HepG2 (cell line): ENCODE measurements at regions not wholly inside any gene's neighbourhood (a gene's known extent, or its start where the extent isn't known, plus 50 kb on each side); places are given as distances from the start of the nearest gene placed in this dataset.
A peak's percentile ranks its signal among the peaks of the same experiment; 100 is the strongest.

ENCODE experiments used
- ATAC-seq: fragments of 200-7000 bp; cut with Tn5 transposase; 3 replicates; pipeline ENCODE4 v1.9.1; 2020; ENCODE audit warnings: mild to moderate bottlenecking, moderate library complexity
- BruUV-seq: library from RNA; stranded (reverse); fragments of 400-500 nt; replicated peaks from 2 replicates; lab custom pipeline; 2021; lab: Mats Ljungman, UMichigan
- CTCF ChIA-PET: fragments of 300-600 bp; formaldehyde crosslinking; extraction: SDS; loops from one replicate; lab custom pipeline; 2021; ENCODE audit warnings: low total read pairs, inconsistent platforms, low intra/inter-chr PET ratio; lab: Yijun Ruan, JAX
- POLR2A ChIA-PET: fragments of 350-600 bp; sonication (Branson Sonifier 250); formaldehyde crosslinking; loops from one replicate; lab custom pipeline; 2020; ENCODE audit warnings: antibody characterized with exemption, inconsistent platforms; lab: Yijun Ruan, JAX
- DNase-seq: peaks from one replicate; pipeline ENCODE4 v3.0.0-alpha.2; 2015; ENCODE audit warnings: low spot score
- FAIRE-seq: peaks from 3 replicates; lab custom pipeline; 2011; peaks lifted over from hg19 to GRCh38; lab: Jason Lieb, UNC
- H2AFZ ChIP-seq: one replicate; pipeline ENCODE4 v1.6.1; 2011; ENCODE audit warnings: low read length, inconsistent platforms
- H3K27ac ChIP-seq: fragments of 300-600 bp; 3 replicates; pipeline ENCODE4 v1.8.0; 2011; ENCODE audit warnings: mixed run types, mild to moderate bottlenecking, mixed read lengths, low read length, inconsistent platforms; ENCODE audit not compliant: insufficient read depth; ENCODE audit errors: extremely low read length
- H3K27me3 ChIP-seq, 2 experiments: fragments of 200-600 bp in 1 of 2; 2 replicates in 1 of 2; 3 replicates in 1 of 2; pipeline versions ENCODE4 v1.6.0 to v1.8.0; 2011; ENCODE audit warnings: low read length in 2 of 2, mild to moderate bottlenecking in 2 of 2, moderate library complexity in 2 of 2, inconsistent platforms in 1 of 2; ENCODE audit not compliant: insufficient read depth in 2 of 2, control insufficient read depth in 1 of 2
- H3K36me3 ChIP-seq, 2 experiments: fragments of 200-600 bp in 1 of 2; replicated peaks in 1 of 2; 2 replicates in 1 of 2; 3 replicates in 1 of 2; pipeline versions ENCODE4 v1.5.1 to v1.8.0; 2011; ENCODE audit warnings: low read length in 2 of 2, inconsistent platforms in 1 of 2; ENCODE audit not compliant: insufficient read depth in 2 of 2, control insufficient read depth in 1 of 2
- H3K4me1 ChIP-seq: 2 replicates; pipeline ENCODE4 v1.5.1; 2012; ENCODE audit warnings: low read length, inconsistent platforms; ENCODE audit not compliant: insufficient read depth
- H3K4me2 ChIP-seq: 2 replicates; pipeline ENCODE4 v1.6.0; 2011; ENCODE audit warnings: low read depth, low read length, inconsistent platforms
- H3K4me3 ChIP-seq, 3 experiments: fragments of 200-600 bp in 1 of 3; sonication (generic), shearing (Covaris generic) in 1 of 3; replicated peaks in 1 of 3; 2 replicates each; pipeline ENCODE4 v1.5.1; 2011 to 2016; ENCODE audit warnings: low read length in 3 of 3, inconsistent platforms in 2 of 3, low read depth in 2 of 3, mild to moderate bottlenecking in 2 of 3, control low read depth in 1 of 3, mixed read lengths in 1 of 3; ENCODE audit not compliant: insufficient read depth in 1 of 3
- H3K79me2 ChIP-seq: one replicate; pipeline ENCODE4 v1.6.1; 2011; ENCODE audit warnings: low read length, inconsistent platforms; ENCODE audit not compliant: insufficient read depth
- H3K9ac ChIP-seq: 2 replicates; pipeline ENCODE4 v1.6.0; 2011; ENCODE audit warnings: mild to moderate bottlenecking, low read depth, low read length, inconsistent platforms; ENCODE audit not compliant: insufficient read depth
- H3K9me3 ChIP-seq: 2 replicates; pipeline ENCODE4 v1.5.1; 2012; ENCODE audit warnings: mild to moderate bottlenecking, low read length
- H4K20me1 ChIP-seq: 2 replicates; pipeline ENCODE4 v1.6.0; 2011; ENCODE audit warnings: inconsistent platforms, mild to moderate bottlenecking, low read length, moderate library complexity; ENCODE audit not compliant: insufficient read depth
- ARNT2 ChIP-seq: sonication (generic); formaldehyde crosslinking; IDR thresholded peaks from 2 replicates; pipeline ENCODE4 v1.8.0; 2022; ENCODE audit warnings: mild to moderate bottlenecking, low read depth, missing genetic modification reagents, moderate library complexity
- ELF4 ChIP-seq: sonication (generic); formaldehyde crosslinking; IDR thresholded peaks from 2 replicates; pipeline ENCODE4 v1.5.0; 2020; ENCODE audit warnings: missing genetic modification reagents, mild to moderate bottlenecking, moderate library complexity, borderline replicate concordance
- ERF ChIP-seq: IDR thresholded peaks from 2 replicates; pipeline ENCODE4 v1.6.1; 2018; ENCODE audit warnings: missing biosample characterization, missing genetic modification reagents
- KMT2B ChIP-seq: IDR thresholded peaks from 2 replicates; pipeline ENCODE4 v1.6.1; 2016; ENCODE audit warnings: missing genetic modification reagents, missing compliant biosample characterization
- PHF5A ChIP-seq: IDR thresholded peaks from one replicate; pipeline ENCODE4 v1.6.1; 2018; ENCODE audit warnings: low read depth, missing genetic modification reagents; ENCODE audit not compliant: unreplicated experiment
- RAD51 ChIP-seq: fragments of 450-650 bp; IDR thresholded peaks from 2 replicates; pipeline ENCODE4 v1.6.1; 2016; ENCODE audit warnings: borderline replicate concordance
- RBM22 ChIP-seq: fragments of 200-400 bp; formaldehyde crosslinking; optimal IDR thresholded peaks from 2 replicates; pipeline ENCODE3; 2017; ENCODE audit warnings: mild to moderate bottlenecking, low read length, moderate library complexity
- ZNF670 ChIP-seq: sonication (generic); formaldehyde crosslinking; IDR thresholded peaks from 2 replicates; pipeline ENCODE4 v1.8.0; 2022; ENCODE audit warnings: mild to moderate bottlenecking, missing genetic modification reagents, borderline replicate concordance
- WGBS: methylation state at CpG from one replicate; pipeline ENCODE4 v1.1.6; 2017; ENCODE audit warnings: low lambda C conversion rate; 5-methylcytosine and 5-hydroxymethylcytosine counted together
- in situ Hi-C: cut with HindIII; loops from 2 replicates; pipeline ENCODE4 v1.10.0; 2017; ENCODE audit warnings: low pct_unique_long_range_greater_than_20kb; ENCODE audit not compliant: extremely low pct_ligation_motif_present
- intact Hi-C: fragments of 100-400 bp; cut with micrococcal nuclease; formaldehyde crosslinking; loops from one replicate; pipeline ENCODE4 v1.10.0; 2022; ENCODE audit not compliant: unreplicated experiment
- TF ChIP-seq, protein P1 (sequence below): fragments of 450-650 bp; IDR thresholded peaks from 2 replicates; pipeline ENCODE4 v1.6.1; 2016

DNA sequence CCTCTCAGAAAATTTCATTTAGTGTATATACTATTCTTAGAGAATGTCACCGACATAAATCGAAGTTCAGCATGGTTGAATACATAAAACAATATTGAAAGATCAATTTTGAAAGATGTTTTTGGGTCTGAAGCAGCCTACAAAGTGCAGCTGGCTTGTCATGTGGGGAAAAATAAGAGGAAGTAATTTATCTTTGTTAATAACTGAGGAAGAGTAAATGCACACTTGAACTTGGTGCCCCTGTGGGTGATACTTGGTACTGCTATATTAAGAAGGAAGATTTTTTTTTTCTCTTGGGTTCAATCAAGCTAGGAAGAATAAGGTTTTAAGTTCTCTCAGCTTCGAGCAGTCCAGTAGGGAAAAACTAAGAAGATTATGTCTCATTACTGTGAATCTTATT lies 661.3 kb downstream of the RPL10L start (continued):
- TF ChIP-seq, protein P1, sequence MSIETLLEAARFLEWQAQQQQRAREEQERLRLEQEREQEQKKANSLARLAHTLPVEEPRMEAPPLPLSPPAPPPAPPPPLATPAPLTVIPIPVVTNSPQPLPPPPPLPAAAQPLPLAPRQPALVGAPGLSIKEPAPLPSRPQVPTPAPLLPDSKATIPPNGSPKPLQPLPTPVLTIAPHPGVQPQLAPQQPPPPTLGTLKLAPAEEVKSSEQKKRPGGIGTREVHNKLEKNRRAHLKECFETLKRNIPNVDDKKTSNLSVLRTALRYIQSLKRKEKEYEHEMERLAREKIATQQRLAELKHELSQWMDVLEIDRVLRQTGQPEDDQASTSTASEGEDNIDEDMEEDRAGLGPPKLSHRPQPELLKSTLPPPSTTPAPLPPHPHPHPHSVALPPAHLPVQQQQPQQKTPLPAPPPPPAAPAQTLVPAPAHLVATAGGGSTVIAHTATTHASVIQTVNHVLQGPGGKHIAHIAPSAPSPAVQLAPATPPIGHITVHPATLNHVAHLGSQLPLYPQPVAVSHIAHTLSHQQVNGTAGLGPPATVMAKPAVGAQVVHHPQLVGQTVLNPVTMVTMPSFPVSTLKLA: no peak
- TF ChIP-seq PHF5A (CRISPR knock-in tag): no peak
- no peak for TF ChIP-seq ARNT2 (CRISPR knock-in tag)
- TF ChIP-seq ELF4 (CRISPR knock-in tag): no peak
- TF ChIP-seq ERF (CRISPR knock-in tag): no peak
- TF ChIP-seq RBM22: no peak

- Histone ChIP-seq H3K79me2 (no peaks in the 10 kb centered on the region), H3K27me3 (no peaks in the 10 kb centered on the region), H3K27ac (no peak overlapping the region), H4K20me1 (no peaks in the 10 kb centered on the region), H3K9ac (no peak overlapping the region), H3K36me3 (no peaks in the 10 kb centered on the region), H3K4me1 (no peaks in the 10 kb centered on the region), H3K4me2 (no peak overlapping the region), H3K9me3 (peaks cover 80% of the 10 kb centered on the region), H2AFZ (no peak overlapping the region), H3K4me3 (no peak overlapping the region)
- no peak for DNase-seq
- no peak for FAIRE-seq
- in situ Hi-C loops: no loop called here
- CTCF ChIA-PET: no interaction called here
- no peak for ATAC-seq
- POLR2A ChIA-PET: no interaction called here
- 2% methylated on average over 2 of the region's 2 CpGs for whole genome bisulfite sequencing
- intact Hi-C loops: no loop called here
- TF ChIP-seq KMT2B (no peak), RAD51 (peak; percentile 27; the same call in 1 of the 2 replicates), ZNF670 (CRISPR knock-in tag) (no peak)
- no TSS peak for BruUV-seq
These were observed 675.6 kb downstream of the RPL10L start for GRCh38 chr14:45976001-45976400.
